HG03565 (cell line): ENCODE measurements at regions not wholly inside any gene's neighbourhood (a gene's known extent, or its start where the extent isn't known, plus 50 kb on each side); places are given as distances from the start of the nearest gene placed in this dataset.
"Not testable (repeated sequence)": the region's sequence is repeated elsewhere in the genome, so short reads cannot be mapped to it uniquely, and the experiment has no call there.

Source experiments
- ATAC-seq: cut with Tn5 transposase; IDR thresholded peaks from one replicate; pipeline ENCODE4 v1.9.1; 2021; ENCODE audit warnings: mild to moderate bottlenecking, moderate library complexity; ENCODE audit not compliant: unreplicated experiment

GRCh38 chr4:170853422-170854021, 763.8 kb upstream of the AADAT start:
- ATAC-seq = peak; percentile 79

- ATAC-seq = peak; percentile 79
Measured at GRCh38 chr4:170849969-170850368, 760.2 kb upstream of the AADAT start.

DNA sequence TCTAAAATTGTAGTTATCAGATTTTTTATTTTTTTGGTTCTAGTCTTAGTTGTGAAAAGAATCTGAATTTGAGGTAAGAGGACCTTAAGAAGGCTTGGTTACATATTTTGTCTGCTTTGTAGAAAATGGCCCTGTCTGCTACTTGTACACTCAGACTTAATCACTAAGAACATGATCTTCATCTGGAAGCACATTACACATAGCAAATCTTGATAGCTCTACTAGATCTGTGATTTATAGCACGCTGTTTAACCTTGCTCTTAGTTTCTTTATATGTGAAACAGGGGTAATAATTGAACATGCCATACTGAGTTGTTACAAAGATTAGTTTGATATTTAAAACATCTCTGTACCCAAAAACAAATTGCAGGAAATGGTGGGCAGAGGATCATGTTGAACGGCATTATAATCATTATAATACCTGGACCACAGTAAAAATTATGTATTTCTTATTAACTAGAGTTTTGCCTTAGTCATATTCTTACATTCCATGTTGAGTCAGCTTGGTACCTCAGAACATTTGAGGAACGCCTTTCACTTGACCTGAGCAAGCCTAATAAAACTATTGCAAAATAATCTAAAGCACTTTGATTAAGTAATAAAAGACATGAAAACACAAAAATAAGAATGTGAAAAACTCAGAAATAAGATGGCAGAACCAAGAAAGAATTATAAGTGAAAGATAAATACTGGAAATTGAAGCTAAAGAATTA, 738.0 kb upstream of the AADAT start:
- no peak for ATAC-seq

DNA sequence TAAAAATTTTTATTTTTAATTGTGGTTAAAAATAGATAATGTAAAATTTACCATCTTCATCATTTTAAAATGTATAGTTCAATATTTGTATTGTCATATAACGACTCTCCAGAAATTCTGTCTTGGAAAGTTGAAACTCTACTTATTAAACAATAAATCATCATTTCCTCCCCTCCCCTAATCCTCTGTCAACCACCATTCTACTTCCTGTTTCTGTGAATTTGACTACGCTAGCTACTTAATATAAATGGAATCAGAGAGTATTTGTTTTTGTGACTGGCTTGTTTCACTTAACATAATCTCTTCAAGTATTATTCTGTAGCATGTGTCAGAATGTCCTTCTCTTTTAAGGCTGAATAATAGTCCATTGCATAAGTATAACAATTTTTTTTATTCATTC, 729.0 kb upstream of the AADAT start:
- no peak for ATAC-seq

DNA sequence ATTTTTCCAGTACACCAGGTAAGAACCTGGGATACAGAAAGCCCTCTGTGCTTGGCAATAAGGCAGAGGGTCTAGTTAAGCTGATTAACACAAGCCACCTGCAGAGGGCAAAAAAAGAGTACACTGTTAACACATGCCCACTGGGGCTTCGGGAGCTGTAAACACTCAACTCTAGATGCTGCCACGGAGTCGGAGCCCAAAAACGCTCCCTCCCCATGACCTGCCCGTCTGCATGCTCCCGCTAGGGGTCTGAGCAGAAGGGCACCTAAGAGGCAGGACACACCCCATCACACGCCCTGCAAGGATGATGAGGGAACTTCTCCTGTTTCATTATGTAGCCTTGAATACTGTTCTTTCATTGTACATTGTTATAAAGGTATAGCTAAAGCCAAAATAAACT, 715.6 kb upstream of the AADAT start:
- ATAC-seq = no peak

DNA sequence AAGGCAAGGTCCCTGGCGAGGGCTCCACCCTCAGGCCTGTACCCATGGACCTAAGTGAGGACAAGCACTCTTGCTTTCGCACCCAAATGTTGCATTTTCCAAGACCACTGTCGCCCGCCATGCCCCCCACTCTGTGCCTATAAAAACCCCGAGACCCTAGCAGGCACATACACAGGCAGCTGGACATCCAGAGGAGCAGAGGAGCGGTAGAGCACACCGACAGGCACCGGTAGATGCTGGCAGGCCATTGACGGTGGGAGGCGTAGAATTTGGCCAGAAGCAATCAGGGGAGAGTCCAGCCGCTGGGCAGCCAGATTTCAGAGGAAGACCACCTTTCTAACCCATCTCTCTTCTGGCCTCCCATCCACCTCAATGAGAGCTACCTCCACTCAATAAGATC, 715.2 kb upstream of the AADAT start:
- no peak for ATAC-seq

GRCh38 chr4:170803492-170803891, 713.7 kb upstream of the AADAT start:
- ATAC-seq = no peak

DNA sequence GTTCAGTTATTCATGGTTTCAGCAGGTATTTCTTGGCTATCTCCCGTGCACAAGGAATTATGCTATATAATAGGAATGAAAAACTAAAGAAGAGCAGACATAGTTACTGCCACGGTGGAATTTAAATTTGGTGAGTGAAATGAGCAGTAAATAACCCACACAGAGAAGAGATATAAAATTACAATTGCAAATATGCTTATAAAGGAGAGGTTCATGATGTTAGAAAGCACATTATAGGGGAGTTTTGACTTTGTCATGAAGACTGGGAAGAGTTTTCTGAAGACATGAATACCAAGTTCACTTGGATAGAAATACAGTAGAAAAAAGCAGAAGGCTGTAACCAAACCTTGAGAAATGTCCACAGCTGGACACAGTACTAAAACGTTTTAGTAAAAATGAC, 712.0 kb upstream of the AADAT start:
- no peak for ATAC-seq

DNA sequence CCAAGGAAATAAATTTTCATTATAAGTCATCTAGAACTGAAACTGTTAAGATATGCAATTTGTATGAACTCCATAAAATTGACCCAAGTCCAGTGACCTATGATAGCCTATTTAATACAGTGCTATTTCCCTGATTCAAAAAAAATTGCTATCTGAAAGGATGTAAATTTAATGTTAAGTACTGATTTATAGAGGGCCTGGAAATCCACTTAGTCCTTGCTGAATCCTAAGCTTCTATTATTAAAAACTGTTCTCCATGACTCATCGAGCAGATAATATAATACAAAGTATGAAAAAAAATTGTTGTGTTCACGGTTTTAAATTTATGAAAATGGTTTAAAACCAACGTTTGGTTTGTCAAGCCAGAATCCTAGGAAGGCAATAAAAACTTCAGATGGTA, 704.8 kb upstream of the AADAT start:
- ATAC-seq = no peak

GRCh38 chr4:170788540-170789051, 698.8 kb upstream of the AADAT start:
- ATAC-seq = not testable (repeated sequence)

- ATAC-seq = no peak
Measured at GRCh38 chr4:170777663-170778062, 687.9 kb upstream of the AADAT start.

DNA sequence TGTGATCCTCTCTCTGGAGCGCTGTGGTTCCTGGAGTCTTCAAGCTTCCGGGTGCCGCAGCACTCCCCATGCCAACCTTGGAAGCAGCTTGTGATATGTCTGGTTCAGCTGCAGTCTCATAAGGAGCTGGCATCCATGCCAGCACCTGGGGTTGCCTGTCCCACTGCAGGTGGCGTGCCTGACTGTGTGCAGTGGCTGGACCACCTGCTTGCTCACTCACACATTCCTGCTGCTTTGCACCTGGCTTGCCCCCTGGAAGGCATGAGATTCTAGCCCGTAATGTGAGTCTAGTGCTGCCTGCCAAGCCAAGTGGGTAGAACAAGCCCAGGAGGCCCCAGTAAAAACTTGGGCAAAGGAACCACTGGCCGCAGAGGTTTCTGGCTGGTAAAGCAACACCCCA, 687.2 kb upstream of the AADAT start:
- ATAC-seq = no peak

DNA sequence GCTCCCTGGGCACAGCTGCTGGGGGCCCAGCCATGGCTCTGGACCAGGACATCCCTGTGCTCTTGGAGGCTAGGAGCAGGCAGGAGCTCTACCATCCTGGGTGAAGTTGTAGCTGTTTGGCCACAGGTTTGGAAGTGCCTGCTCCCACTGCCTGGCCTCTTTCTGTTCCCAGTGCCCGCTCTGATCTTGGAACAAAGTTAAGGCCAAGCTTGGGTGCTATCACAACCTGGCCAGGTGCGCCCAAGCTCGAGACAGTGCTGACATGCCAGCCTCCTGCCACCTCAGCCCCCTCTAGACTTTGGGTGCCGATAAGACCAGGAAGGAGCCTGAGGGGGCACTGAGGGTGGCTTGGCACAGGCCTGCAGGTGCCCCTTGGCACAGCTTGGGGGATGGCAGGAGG, 686.1 kb upstream of the AADAT start:
- ATAC-seq = no peak

DNA sequence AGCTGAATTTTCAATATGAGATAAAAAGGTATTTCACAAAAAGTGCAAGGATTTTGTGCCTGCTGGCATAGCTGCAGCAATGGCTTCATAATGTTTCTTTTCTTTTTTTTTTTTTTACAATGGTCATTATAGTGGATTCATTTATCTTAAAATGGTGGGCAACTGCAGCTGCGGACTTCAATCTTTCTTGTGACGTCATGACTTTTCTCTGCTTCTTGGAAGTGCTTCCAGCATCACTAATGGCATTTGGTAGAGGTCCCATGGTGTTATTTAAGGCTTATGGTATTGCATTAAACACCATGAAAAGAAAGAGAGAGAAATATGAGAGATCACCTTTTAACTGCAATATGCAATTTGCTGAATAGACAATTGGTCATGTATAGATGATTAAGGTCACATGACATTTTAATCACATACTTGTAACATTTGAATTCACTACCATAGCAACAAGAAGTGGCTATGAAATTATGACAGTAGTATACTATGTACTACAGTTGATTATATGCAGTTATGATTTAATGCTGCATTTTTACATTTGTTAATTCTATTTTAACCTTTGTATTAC, 684.0 kb upstream of the AADAT start:
- no peak for ATAC-seq

- ATAC-seq = no peak
Measured at GRCh38 chr4:170772429-170772828, 682.7 kb upstream of the AADAT start.

GRCh38 chr4:170770664-170771063, 680.9 kb upstream of the AADAT start:
- no peak for ATAC-seq

DNA sequence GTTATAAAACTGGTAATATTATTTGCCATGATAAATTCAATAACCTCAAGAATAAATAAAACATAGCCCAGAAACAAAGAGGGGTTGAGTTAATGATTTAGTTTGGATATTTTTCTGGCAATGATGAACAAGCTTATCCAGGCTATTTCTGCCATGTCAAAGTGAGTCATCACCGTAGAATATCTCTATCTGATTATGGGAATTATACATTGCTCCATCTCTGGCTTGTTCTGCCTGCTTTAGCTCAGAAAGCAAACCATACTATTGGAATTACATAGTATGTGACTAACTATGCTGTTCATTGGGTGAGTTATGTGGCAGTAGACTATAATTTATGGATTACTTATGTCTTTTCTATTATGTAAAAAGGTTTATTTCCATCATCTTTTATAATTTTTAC, 680.1 kb upstream of the AADAT start:
- ATAC-seq = no peak

DNA sequence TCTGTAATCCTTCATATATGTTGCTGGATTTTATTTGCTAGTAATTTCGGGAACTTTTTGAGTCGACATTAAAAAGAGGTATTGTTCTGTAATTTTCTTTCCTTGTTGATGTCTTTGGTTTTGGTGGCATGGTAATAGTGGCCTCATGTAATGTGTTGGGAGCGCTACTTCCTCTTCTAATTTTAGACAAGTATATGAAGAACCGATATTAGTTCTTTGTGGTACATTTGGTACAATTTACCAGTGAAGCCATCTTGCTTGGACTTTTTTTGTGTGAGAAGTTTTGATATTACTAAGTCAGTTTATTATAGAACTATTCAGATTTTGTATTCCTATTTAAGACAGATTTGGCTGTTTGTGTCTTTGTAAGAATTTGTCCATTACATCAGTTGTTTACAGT, 669.2 kb upstream of the AADAT start:
- peak; percentile 77 for ATAC-seq

DNA sequence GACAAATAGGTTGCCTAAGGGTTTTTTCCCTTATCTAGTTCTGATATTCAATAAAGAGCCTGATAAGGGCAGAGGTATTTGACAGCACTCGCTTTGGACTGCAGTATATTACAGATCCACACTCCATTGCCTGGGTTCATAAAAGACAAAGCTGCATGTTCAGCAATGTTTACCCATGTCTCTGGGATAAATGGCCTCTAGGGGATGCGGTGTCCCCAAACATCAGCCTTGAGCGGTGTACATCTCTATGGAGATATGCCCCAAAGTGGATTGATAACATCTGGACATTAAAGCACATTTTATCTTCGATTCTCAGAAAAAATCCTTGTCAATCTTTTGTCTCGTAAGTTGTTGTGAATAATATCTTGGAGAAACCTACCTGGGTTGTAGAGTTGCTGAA, 660.8 kb upstream of the AADAT start:
- no peak for ATAC-seq

DNA sequence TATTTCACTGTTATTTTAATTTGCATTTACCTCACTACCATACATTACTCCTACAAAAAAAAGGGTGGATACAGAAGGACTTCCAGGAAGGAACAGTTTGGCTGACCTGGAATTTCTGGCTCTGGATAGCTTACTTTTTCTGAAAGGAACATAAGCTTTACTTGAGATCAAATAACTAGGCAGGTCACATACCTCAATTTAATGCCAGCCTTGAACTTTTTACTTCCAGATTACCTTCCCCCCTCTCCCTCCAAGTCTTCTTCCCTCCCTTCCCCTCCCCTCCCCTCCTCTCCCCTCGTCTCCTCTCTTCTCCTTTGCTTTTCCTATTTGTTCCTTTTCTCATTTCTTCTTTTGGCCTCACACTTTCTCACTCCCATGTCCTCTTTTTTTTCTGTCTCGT, 659.2 kb upstream of the AADAT start:
- no peak for ATAC-seq

DNA sequence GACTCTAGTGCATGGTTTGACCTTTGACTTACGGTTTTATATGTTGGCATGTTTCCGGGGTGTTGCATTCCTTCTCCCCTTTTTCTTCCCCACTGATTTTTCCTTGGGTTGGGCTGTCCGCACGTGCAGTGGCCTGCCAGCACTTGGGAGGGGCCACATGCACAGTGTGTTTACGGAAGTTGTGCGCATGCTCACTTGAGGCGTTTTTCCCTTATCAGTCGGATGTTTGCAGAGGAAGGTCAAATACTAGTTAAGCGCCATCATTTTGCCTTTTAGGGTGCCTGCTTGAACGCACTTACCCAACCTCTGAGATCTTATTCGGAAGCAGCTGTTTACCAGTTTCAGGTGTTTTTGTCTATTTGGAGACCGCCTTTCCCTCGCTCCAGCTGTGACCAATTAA, 653.9 kb upstream of the AADAT start:
- no peak for ATAC-seq

GRCh38 chr4:170741856-170742255, 652.1 kb upstream of the AADAT start:
- ATAC-seq = no peak
